DND-41 (cell line): ENCODE measurements at regions not wholly inside any gene's neighbourhood (a gene's known extent, or its start where the extent isn't known, plus 50 kb on each side); places are given as distances from the start of the nearest gene placed in this dataset.
"Not testable (repeated sequence)": the region's sequence is repeated elsewhere in the genome, so short reads cannot be mapped to it uniquely, and the experiment has no call there.

ENCODE experiments used
- ATAC-seq: fragments of 200-7000 bp; cut with Tn5 transposase; 3 replicates; pipeline ENCODE4 v1.9.1; 2021; ENCODE audit warnings: low read depth; ENCODE audit not compliant: insufficient read depth
- DNase-seq: peaks from one replicate; pipeline ENCODE4 v3.0.0-alpha.2; 2020
- H2AFZ ChIP-seq: 2 replicates; pipeline ENCODE4 v1.6.0; 2012; ENCODE audit warnings: low read depth, low read length
- H3K27ac ChIP-seq: 2 replicates; pipeline ENCODE4 v1.5.1; 2012; ENCODE audit warnings: low read length, inconsistent platforms
- H3K27me3 ChIP-seq: fragments of 200-600 bp; sonication (generic); 2 replicates; pipeline ENCODE4 v1.6.0; 2012; ENCODE audit warnings: low read length, mild to moderate bottlenecking, inconsistent platforms; ENCODE audit not compliant: insufficient read depth, poor library complexity
- H3K36me3 ChIP-seq: 2 replicates; pipeline ENCODE4 v1.5.1; 2012; ENCODE audit warnings: low read length, inconsistent platforms; ENCODE audit not compliant: insufficient read depth
- H3K4me1 ChIP-seq: 2 replicates; pipeline ENCODE4 v1.5.1; 2012; ENCODE audit warnings: mild to moderate bottlenecking, low read length; ENCODE audit not compliant: insufficient read depth
- H3K4me2 ChIP-seq: 2 replicates; pipeline ENCODE4 v1.6.0; 2012; ENCODE audit warnings: mild to moderate bottlenecking, moderate library complexity, low read length, inconsistent platforms; ENCODE audit not compliant: insufficient read depth
- H3K4me3 ChIP-seq, 2 experiments: fragments of 200-600 bp in 1 of 2; shearing (Covaris generic) in 1 of 2; 2 replicates each; pipeline ENCODE4 v1.5.1; 2012 to 2016; ENCODE audit warnings: inconsistent platforms in 2 of 2, low read length in 2 of 2, mild to moderate bottlenecking in 2 of 2, low read depth in 1 of 2, moderate library complexity in 1 of 2
- H3K79me2 ChIP-seq: 2 replicates; pipeline ENCODE4 v1.6.0; 2012; ENCODE audit warnings: low read length, inconsistent platforms; ENCODE audit not compliant: insufficient read depth
- H3K9ac ChIP-seq: 2 replicates; pipeline ENCODE4 v1.6.0; 2012; ENCODE audit warnings: low read depth, mild to moderate bottlenecking, inconsistent platforms, low read length, moderate library complexity
- H3K9me3 ChIP-seq: 2 replicates; pipeline ENCODE4 v1.5.1; 2012; ENCODE audit warnings: low read length, moderate library complexity, mild to moderate bottlenecking, inconsistent platforms; ENCODE audit not compliant: insufficient read depth, severe bottlenecking
- H4K20me1 ChIP-seq: 2 replicates; pipeline ENCODE4 v1.6.0; 2012; ENCODE audit warnings: low read length; ENCODE audit not compliant: insufficient read depth

DNA sequence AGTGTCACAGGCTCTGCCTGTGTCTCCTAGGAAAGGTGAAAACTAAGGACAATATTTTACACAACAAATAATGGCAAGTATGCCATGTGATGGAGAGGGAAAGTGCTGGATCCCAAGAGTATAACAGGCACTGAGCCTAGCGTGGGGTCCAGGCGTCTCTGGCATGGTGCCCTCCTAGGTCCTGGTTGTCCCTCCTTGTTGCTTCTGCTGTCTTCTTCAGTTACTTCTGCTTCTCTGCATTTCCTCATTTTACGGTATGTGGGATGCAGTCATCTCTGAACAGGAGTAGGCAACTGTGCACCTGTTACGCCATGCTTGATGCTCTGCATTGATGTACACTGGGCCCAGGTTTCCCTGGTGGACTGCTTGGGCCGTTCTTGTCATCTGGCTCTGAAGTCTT lies 1480.8 kb downstream of the FOXD4L5 start:
- not testable (repeated sequence) for ATAC-seq, H3K27ac ChIP-seq, H2AFZ ChIP-seq, H3K9me3 ChIP-seq, H3K4me1 ChIP-seq, H3K4me3 ChIP-seq, H3K27me3 ChIP-seq, DNase-seq, H3K36me3 ChIP-seq, H3K79me2 ChIP-seq, H4K20me1 ChIP-seq, H3K4me2 ChIP-seq, H3K9ac ChIP-seq

DNA sequence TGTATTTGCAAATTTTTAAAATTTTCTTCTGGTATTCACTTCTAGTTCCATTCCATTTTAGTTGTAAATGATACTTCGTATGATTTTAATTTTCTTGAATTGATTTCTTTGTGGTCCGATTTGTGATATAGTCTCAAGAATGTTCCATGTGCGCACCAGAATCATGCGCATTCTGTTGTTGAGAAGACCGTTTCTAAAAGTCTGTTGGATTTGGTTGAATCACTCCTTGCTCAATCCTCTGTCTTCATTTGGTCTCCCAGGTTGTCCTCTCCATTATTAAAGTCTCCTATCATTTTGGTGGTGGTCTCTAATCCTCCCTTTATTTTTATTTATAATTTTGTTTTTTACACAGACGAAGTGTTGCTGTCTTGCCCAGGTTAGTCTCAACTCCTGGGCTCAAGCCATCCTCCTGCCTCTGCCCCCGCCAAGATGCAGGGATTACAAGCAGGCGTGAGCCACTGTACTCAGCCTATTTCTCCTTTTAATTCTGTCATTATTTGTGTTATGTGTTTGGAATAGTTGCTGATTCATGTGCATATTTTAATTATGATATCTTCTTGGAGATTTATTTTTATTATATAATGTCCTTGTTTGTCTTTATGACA lies 1490.8 kb downstream of the FOXD4L5 start:
- H3K4me2 ChIP-seq, H3K79me2 ChIP-seq: not testable (repeated sequence)

DNA sequence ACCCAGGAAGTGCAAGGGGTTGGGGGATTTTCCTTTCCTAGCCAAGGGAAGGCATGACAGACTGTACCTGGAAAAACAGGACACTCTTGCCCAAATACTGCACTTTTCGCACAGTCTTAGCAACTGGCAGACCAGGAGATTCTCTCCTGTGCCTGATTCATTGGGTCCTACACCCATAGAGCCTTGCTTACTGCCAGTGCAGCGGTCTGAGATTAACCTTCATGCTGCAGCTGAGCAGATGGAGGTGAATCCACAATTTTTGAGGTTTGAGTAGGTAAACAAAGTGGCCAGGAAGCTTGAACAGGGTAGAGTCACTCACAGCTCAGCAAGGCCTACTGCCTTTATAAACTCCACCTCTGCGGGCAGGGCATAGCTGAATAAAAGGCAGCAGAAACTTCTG lies 1497.6 kb downstream of the FOXD4L5 start:
- ATAC-seq, H4K20me1 ChIP-seq, H3K79me2 ChIP-seq, H3K4me1 ChIP-seq, H3K4me2 ChIP-seq, H3K9ac ChIP-seq, H3K27ac ChIP-seq, H3K27me3 ChIP-seq, H3K4me3 ChIP-seq, H3K9me3 ChIP-seq, DNase-seq, H3K36me3 ChIP-seq, H2AFZ ChIP-seq: not testable (repeated sequence)

More for the DNA sequence above, 1490.8 kb downstream of the FOXD4L5 start:
- H3K27ac ChIP-seq, H3K4me1 ChIP-seq, H3K27me3 ChIP-seq, ATAC-seq, H3K9ac ChIP-seq, H2AFZ ChIP-seq, DNase-seq, H3K4me3 ChIP-seq, H3K9me3 ChIP-seq, H3K36me3 ChIP-seq, H4K20me1 ChIP-seq: not testable (repeated sequence)

DNA sequence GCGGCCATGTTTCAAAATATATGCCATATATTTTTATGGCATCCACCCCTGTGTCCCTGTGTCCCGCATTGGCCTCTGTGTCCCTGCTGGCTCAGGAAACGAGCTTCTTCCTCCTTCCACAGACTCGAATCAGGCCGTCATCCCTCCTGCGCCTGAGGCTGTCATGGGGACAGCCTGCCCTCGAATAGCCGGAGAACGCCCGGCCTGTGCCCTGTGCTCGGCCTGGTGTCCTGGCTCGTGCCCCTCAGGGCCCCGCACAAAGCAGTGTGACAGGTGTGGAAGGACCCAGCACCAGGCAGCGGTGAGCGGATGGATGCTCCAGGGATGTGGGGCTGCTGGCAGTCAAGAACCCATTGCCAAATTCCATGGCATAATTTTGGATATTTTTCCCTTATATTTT lies 1500.0 kb downstream of the FOXD4L5 start:
- H3K27me3 ChIP-seq, H3K4me3 ChIP-seq, H3K4me1 ChIP-seq, H3K9me3 ChIP-seq, H3K79me2 ChIP-seq, H3K9ac ChIP-seq, DNase-seq, H3K4me2 ChIP-seq, H3K36me3 ChIP-seq, H4K20me1 ChIP-seq, H3K27ac ChIP-seq, H2AFZ ChIP-seq, ATAC-seq: not testable (repeated sequence)

DNA sequence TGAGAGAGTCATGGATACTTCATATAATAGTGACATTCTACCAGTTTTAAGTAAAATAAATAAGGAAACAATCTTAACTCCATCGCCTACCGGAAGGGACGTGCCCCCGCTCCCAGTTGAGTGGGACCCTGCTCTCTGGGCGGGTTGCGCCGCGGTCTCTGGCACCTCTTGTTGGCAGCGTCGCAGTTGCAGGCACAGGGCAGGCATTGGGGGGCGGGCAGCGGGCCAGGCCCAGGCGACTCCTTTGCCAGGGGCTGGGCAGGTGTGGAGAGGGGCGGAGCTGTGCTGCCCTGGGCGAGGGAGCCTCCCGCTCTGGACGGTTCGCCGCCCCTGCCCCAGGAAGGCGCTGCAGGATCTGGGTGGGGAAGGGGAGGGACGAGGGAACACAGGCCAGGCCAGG lies 1500.6 kb downstream of the FOXD4L5 start:
- H3K27ac ChIP-seq, H3K36me3 ChIP-seq, H4K20me1 ChIP-seq, H3K4me2 ChIP-seq, ATAC-seq, H3K9ac ChIP-seq, H3K79me2 ChIP-seq, H2AFZ ChIP-seq, H3K4me1 ChIP-seq, DNase-seq, H3K27me3 ChIP-seq, H3K4me3 ChIP-seq, H3K9me3 ChIP-seq: not testable (repeated sequence)

DNA sequence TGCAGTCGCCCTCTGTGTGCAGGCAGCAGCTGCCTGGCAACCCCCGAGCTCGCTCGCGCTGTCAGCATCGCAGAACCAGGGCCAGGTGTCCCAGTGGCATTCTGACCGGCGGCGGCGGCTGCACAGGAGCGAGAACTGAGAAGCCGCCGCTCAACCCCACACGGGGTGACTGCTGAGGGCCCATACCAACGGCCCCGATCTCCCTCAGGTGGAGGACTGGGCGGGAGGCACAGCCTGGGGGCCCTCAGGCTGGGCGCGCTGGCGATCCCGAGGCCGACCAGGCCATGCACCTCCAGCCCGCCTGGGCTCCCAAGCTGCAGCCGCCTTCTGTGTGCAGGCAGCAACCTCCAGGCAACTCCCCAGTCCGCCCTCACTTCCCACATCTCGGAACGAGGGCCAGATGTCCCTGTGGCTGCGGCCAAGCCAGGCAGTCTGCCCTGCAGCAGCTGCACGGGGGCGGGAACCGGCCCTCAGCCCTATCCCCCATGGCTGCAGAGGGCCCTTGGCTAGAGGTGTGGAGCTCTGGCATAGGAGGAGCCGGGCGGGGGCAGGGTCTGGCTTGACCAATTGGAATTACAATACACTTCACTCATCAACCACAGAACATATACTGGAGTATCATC lies 1503.1 kb downstream of the FOXD4L5 start:
- not testable (repeated sequence) for H3K27me3 ChIP-seq, H3K4me2 ChIP-seq, H3K9ac ChIP-seq, H3K36me3 ChIP-seq, H3K79me2 ChIP-seq, H2AFZ ChIP-seq, H4K20me1 ChIP-seq, H3K4me1 ChIP-seq, ATAC-seq, H3K27ac ChIP-seq, H3K4me3 ChIP-seq, DNase-seq, H3K9me3 ChIP-seq

DNA sequence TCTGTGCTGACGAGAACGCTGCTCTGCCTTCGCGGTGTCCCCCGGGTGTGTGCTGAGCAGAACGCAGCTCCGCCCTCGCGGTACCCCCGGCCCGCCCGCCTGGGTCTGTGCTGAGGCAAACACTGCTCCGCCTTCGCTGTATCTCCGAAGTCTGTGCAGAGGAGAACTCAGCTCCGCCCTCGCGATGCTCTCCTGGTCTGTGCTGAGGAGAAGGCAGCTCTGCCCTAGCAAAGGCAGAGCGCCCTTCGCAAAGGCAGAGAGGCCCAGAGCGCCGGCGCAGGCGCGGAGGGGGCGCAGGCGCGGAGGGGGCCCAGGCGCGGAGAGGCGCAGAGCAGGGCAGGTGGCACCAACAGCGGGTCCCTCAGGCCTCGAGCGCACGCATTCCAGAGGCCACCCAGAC lies 1503.6 kb downstream of the FOXD4L5 start:
- not testable (repeated sequence) for H3K4me2 ChIP-seq, H3K36me3 ChIP-seq, H2AFZ ChIP-seq, H3K4me1 ChIP-seq, H3K9ac ChIP-seq, ATAC-seq, DNase-seq, H3K27ac ChIP-seq, H3K27me3 ChIP-seq, H3K9me3 ChIP-seq, H3K4me3 ChIP-seq, H3K79me2 ChIP-seq, H4K20me1 ChIP-seq

DNA sequence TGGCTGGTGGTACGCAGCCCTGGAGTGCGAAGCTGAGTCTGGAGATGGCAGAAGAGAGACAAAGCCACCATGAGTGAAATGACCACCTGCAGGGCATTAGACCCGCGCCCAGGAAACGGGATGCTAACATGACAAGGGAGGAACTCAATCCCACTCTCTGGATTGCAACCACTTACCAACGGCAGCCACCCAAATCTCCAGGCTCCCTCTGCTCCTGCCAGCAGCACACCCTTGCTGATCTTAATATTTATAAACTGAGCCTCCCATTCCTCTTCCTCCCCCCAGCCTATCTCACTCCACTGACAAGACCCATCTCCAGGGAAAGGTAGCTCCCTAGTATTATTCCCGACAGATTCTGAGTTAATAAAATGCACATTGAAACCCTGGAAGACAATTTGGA lies 1508.8 kb downstream of the FOXD4L5 start:
- H3K4me1 ChIP-seq, H2AFZ ChIP-seq, H3K27ac ChIP-seq, H3K9me3 ChIP-seq, H3K4me3 ChIP-seq, ATAC-seq, H3K27me3 ChIP-seq, DNase-seq, H3K9ac ChIP-seq, H3K36me3 ChIP-seq, H3K79me2 ChIP-seq, H3K4me2 ChIP-seq, H4K20me1 ChIP-seq: not testable (repeated sequence)
